CD4-positive, alpha-beta memory T cell (primary cell): ENCODE measurements at regions not wholly inside any gene's neighbourhood (a gene's known extent, or its start where the extent isn't known, plus 50 kb on each side); places are given as distances from the start of the nearest gene placed in this dataset.

ENCODE experiments used
- CTCF ChIA-PET: fragments of 350-600 bp; sonication (Branson Sonifier 250); formaldehyde crosslinking; loops from one replicate; lab custom pipeline; 2021; ENCODE audit warnings: inconsistent platforms; ENCODE audit not compliant: partially characterized antibody; lab: Charles Lee
- POLR2A ChIA-PET: fragments of 350-600 bp; sonication (Branson Sonifier 250); formaldehyde crosslinking; loops from one replicate; lab custom pipeline; 2021; ENCODE audit not compliant: partially characterized antibody; lab: Charles Lee
- DNase-seq, 5 donors: peaks; one replicate each; pipeline versions ENCODE4 v3.0.0 to v3.0.0-alpha.2; 2020 to 2022; ENCODE audit warnings: mixed read lengths in 1 of 5
- H3K27ac ChIP-seq: one replicate; pipeline ENCODE4 v1.7.0; 2013; ENCODE audit warnings: low read depth, low read length
- H3K27me3 ChIP-seq: 2 replicates; pipeline ENCODE4 v1.7.0; 2013; ENCODE audit warnings: mild to moderate bottlenecking, low read length, moderate library complexity; ENCODE audit not compliant: insufficient read depth
- H3K36me3 ChIP-seq: 2 replicates; pipeline ENCODE4 v1.7.0; 2013; ENCODE audit warnings: mild to moderate bottlenecking, low read length, moderate library complexity; ENCODE audit not compliant: insufficient read depth
- H3K4me1 ChIP-seq: 2 replicates; pipeline ENCODE4 v1.7.0; 2013; ENCODE audit warnings: mild to moderate bottlenecking, low read length, moderate library complexity; ENCODE audit not compliant: insufficient read depth
- H3K4me3 ChIP-seq, 2 donors: one replicate each; pipeline ENCODE4 v1.7.0; 2013; ENCODE audit warnings: low read length in 2 of 2, mild to moderate bottlenecking in 1 of 2
- H3K9me3 ChIP-seq, 2 donors: one replicate each; pipeline ENCODE4 v1.7.0; 2013; ENCODE audit warnings: low read length in 2 of 2, control low read depth in 1 of 2; ENCODE audit not compliant: control insufficient read depth in 1 of 2
- H3K27ac Mint-ChIP-seq, 7 donors: one replicate each; pipeline ENCODE4 v1.8.0; 2020 to 2021; ENCODE audit warnings: mixed read lengths in 7 of 7, mild to moderate bottlenecking in 6 of 7, inconsistent platforms in 3 of 7, moderate library complexity in 3 of 7
- H3K27me3 Mint-ChIP-seq, 2 donors: one replicate each; pipeline ENCODE4 v1.8.0; 2020 to 2021; ENCODE audit warnings: mixed read lengths in 2 of 2
- H3K36me3 Mint-ChIP-seq, 2 donors: one replicate each; pipeline ENCODE4 v1.8.0; 2020 to 2021; ENCODE audit warnings: mixed read lengths in 2 of 2, inconsistent platforms in 1 of 2, mild to moderate bottlenecking in 1 of 2
- H3K4me1 Mint-ChIP-seq, 4 donors: one replicate each; pipeline ENCODE4 v1.8.0; 2020 to 2021; ENCODE audit warnings: mixed read lengths in 4 of 4, mild to moderate bottlenecking in 1 of 4
- H3K4me3 Mint-ChIP-seq, 8 donors: one replicate each; pipeline ENCODE4 v1.8.0; 2020 to 2021; ENCODE audit warnings: mixed read lengths in 8 of 8, mild to moderate bottlenecking in 7 of 8, moderate library complexity in 6 of 8, inconsistent platforms in 3 of 8
- H3K9me3 Mint-ChIP-seq, 8 donors: one replicate each; pipeline ENCODE4 v1.8.0; 2020 to 2021; ENCODE audit warnings: mixed read lengths in 8 of 8, mild to moderate bottlenecking in 5 of 8, inconsistent platforms in 3 of 8, moderate library complexity in 1 of 8
- intact Hi-C: fragments of 100-400 bp; cut with micrococcal nuclease; formaldehyde crosslinking; loops from one replicate; pipeline ENCODE4 v1.15.1; 2023

DNA sequence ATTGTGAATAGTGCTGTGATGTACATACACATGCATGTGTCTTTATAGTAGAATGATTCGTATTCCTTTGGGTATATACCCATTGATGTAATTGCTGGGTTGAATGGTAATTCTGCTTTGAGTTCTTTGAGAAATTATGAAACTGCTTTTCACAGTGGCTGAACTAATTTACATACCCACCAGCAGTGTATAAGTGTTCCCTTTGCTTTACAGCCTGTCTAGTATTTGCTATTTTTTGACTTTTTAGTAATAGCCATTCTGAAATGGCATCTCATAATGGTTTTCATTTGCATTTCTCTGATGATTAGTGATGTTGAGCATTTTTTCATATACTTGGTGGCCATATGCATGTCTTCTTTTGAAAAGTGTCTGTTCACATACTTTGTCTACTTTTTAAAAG is 54.5 kb upstream of the FAM78B start:
- Mint-ChIP-seq H3K4me3 (no peak overlapping the region), H3K27ac (no peak overlapping the region), H3K36me3 (peaks cover 4 to 7% of the 10 kb centered on the region in 2 donors), H3K4me1 (no peaks in the 10 kb centered on the region), H3K9me3 (peaks cover 12 to 82% (median 44%) of the 10 kb centered on the region in 8 donors), H3K27me3 (peaks cover 3 to 4% of the 10 kb centered on the region in 2 donors)
- no peak overlapping the region for H3K27ac ChIP-seq
- ChIA-PET CTCF (no interaction called here), POLR2A (no interaction called here)
- H3K27me3 ChIP-seq = no peaks in the 10 kb centered on the region
- intact Hi-C loops = no loop called here
- H3K36me3 ChIP-seq = no peaks in the 10 kb centered on the region
- peaks cover 0 to 5% of the 10 kb centered on the region in 2 donors for H3K9me3 ChIP-seq
- no peaks in the 10 kb centered on the region for H3K4me1 ChIP-seq
- DNase-seq = no peak
- no peak overlapping the region for H3K4me3 ChIP-seq

DNA sequence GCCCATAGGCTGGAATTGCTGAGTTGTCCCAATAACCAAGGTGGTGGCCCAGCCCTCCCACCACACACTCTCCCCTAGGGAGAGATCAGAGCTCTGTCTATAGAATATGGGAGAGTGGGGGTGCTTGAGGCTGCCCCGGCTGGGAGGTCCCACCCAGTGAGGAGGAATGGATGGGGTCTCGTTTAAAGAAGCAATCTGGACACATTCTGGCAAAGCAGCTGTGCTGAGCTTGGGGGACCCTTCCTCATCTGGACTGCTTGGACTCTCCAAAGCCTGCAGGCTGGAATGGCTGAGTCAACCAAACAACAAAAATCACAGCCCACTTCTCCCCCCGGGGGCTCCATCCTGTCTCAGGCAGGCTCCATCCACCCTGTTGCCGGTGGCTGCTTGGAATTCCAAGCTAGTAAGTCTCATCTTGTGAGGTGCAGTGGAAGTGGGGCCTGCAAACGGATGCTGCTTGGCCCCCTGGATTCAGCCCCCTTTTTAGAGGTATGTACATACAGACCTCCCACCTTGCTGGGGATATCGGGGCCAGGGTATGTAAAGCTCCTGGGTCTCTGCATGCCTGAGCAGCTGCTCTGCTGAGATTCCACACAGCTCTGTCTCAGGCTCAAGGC is 67.1 kb upstream of the FAM78B start:
- H3K36me3 Mint-ChIP-seq = no peaks in the 10 kb centered on the region
- POLR2A ChIA-PET = no interaction called here
- CTCF ChIA-PET = no interaction called here
- no peak overlapping the region for H3K4me3 ChIP-seq
- H3K27ac Mint-ChIP-seq = peak overlapping the region in 1 of 7 donors; percentile 53
- H3K36me3 ChIP-seq = no peaks in the 10 kb centered on the region
- intact Hi-C loops = no loop called here
- H3K27ac ChIP-seq = no peak overlapping the region
- peaks cover 0 to 5% of the 10 kb centered on the region in 2 donors for H3K27me3 Mint-ChIP-seq
- H3K27me3 ChIP-seq = no peaks in the 10 kb centered on the region
- H3K4me1 ChIP-seq = no peaks in the 10 kb centered on the region
- H3K4me1 Mint-ChIP-seq = no peaks in the 10 kb centered on the region
- no peak for DNase-seq
- H3K9me3 Mint-ChIP-seq = peaks cover 7 to 39% (median 21%) of the 10 kb centered on the region in 8 donors
- no peak overlapping the region for H3K4me3 Mint-ChIP-seq
- no peaks in the 10 kb centered on the region for H3K9me3 ChIP-seq

DNA sequence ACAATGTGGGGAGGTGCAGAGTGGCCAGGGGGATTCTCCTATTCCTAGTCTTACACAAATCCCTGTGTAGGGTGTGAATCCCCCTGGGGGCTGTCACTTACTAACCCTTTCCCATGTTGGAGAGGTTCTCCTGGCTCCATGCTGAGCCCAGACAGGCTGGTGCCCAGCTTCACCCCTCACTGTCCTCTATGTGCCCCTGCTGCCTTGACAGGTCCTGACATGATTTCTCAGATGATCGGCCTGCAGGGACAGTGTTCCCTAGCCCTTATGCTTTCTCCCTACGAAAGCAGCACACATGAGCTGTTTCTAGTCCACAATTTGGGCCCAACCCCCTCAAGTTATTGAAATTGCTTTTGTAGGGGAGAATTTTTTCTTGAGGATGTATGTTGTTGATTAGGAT is 68.9 kb upstream of the FAM78B start:
- Mint-ChIP-seq H3K4me1 (no peaks in the 10 kb centered on the region), H3K36me3 (no peaks in the 10 kb centered on the region)
- intact Hi-C loops = no loop called here

DNA sequence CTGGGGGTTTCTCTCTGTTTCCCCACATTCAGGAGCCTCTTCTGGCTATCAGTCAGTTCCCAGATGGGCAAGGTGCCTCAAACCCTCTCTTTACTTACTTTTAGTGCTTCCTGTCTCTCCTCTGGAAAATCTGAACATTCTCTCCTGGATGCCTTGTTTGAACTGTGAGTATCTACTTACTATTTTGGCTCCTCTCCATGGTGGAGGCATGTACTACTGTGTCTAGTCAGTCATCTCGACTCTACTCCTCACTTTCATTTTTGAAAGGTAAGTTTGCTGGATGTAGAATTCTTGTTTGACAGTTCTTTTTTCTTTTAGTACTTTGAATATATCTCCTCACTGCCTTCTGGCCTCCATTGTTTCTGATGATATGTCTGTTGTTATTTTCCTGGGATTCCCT is 70.9 kb upstream of the FAM78B start:
- H3K9me3 Mint-ChIP-seq = peaks cover 0 to 10% (median 5%) of the 10 kb centered on the region in 8 donors
- intact Hi-C loops = no loop called here
- H3K27ac Mint-ChIP-seq = no peak overlapping the region
- DNase-seq = no peak
- no peaks in the 10 kb centered on the region for H3K4me1 Mint-ChIP-seq
- H3K4me3 Mint-ChIP-seq = no peak overlapping the region
- POLR2A ChIA-PET = no interaction called here
- no peaks in the 10 kb centered on the region for H3K36me3 Mint-ChIP-seq
- CTCF ChIA-PET = no interaction called here
- Histone ChIP-seq H3K36me3 (no peaks in the 10 kb centered on the region), H3K4me1 (no peaks in the 10 kb centered on the region), H3K4me3 (no peak overlapping the region), H3K27ac (no peak overlapping the region), H3K27me3 (no peaks in the 10 kb centered on the region), H3K9me3 (no peaks in the 10 kb centered on the region)
- peaks cover 0 to 2% of the 10 kb centered on the region in 2 donors for H3K27me3 Mint-ChIP-seq

More for the DNA sequence above, 68.9 kb upstream of the FAM78B start:
- Histone ChIP-seq H3K4me1 (no peaks in the 10 kb centered on the region), H3K4me3 (no peak overlapping the region), H3K36me3 (no peaks in the 10 kb centered on the region), H3K27ac (no peak overlapping the region), H3K9me3 (no peaks in the 10 kb centered on the region), H3K27me3 (no peaks in the 10 kb centered on the region)
- Mint-ChIP-seq H3K27me3 (peaks cover 0 to 5% of the 10 kb centered on the region in 2 donors), H3K4me3 (no peak overlapping the region), H3K9me3 (peaks cover 5 to 22% (median 13%) of the 10 kb centered on the region in 8 donors), H3K27ac (no peak overlapping the region)
- ChIA-PET POLR2A (no interaction called here), CTCF (no interaction called here)
- DNase-seq = no peak

DNA sequence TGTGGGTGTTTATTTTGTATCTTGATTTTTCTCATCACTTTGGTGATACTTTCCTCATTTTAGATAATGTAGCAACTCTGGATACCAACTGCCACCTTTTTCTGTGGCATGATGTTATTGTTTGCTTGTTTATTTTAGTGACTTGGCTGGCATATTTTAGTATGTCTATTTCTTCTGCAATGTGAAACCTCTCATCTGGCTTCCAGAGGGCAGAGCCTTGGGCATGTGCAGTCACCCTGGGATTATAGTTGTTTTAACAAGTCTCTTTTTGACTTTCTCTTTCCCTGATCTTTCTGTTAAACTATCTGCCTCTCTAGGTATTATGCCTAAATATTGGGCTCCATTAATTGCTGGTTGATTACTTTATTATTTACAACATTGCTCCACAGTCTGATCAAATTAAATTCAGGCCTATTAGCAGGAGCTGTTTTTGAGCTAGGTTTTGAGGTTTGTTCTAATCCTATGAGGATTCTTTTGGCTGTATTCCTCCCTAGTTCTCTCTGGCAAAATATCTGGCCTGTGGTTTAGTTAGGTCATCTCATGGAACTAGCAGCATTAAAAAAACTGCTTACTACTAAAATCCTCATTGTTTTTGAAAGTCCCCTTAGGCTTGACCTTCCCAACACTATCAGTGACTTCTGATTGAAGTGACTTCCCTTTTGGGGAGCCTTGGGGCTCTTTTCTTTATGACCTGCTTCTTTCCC is 86.4 kb upstream of the FAM78B start:
- no peaks in the 10 kb centered on the region for H3K9me3 ChIP-seq
- H3K36me3 Mint-ChIP-seq = peaks cover 0 to 3% of the 10 kb centered on the region in 2 donors
- H3K4me3 ChIP-seq = no peak overlapping the region
- H3K9me3 Mint-ChIP-seq = peaks cover 2 to 49% (median 22%) of the 10 kb centered on the region in 8 donors
- no peaks in the 10 kb centered on the region for H3K36me3 ChIP-seq
- H3K27ac Mint-ChIP-seq = no peak overlapping the region
- ChIA-PET POLR2A (no interaction called here), CTCF (no interaction called here)
- no peaks in the 10 kb centered on the region for H3K27me3 ChIP-seq
- intact Hi-C loops = no loop called here
- no peaks in the 10 kb centered on the region for H3K4me1 Mint-ChIP-seq
- H3K27me3 Mint-ChIP-seq = peaks cover 2 to 3% of the 10 kb centered on the region in 2 donors
- no peak overlapping the region for H3K27ac ChIP-seq
- no peak overlapping the region for H3K4me3 Mint-ChIP-seq
- no peak for DNase-seq
- no peaks in the 10 kb centered on the region for H3K4me1 ChIP-seq

DNA sequence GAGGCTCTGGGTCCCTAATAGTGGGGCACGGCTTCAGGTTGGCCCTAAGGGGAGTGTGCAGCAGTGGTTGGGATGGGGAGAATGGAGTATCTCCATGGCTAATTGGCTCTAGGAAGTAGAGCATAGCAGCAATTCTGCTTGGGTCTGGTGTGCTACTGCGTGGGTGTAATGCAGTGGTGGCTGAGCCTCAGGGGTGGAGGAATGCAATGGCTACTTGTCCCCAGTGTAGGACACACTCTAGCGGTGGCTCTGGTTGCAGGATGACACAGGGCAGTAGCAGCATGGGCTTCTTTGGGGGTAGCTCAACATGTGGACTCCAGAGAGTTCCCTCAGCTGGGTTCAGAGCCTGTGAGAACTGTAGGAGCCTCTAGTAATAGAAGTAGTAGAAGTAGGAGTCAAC is 91.2 kb upstream of the FAM78B start:
- H3K27me3 Mint-ChIP-seq = peaks cover 0 to 3% of the 10 kb centered on the region in 2 donors
- Histone ChIP-seq H3K4me3 (no peak overlapping the region), H3K27me3 (no peaks in the 10 kb centered on the region), H3K4me1 (no peaks in the 10 kb centered on the region), H3K9me3 (no peaks in the 10 kb centered on the region), H3K27ac (no peak overlapping the region), H3K36me3 (no peaks in the 10 kb centered on the region)
- H3K9me3 Mint-ChIP-seq = peaks cover 0 to 33% (median 9%) of the 10 kb centered on the region in 8 donors
- no peak for DNase-seq
- POLR2A ChIA-PET = no interaction called here
- H3K4me3 Mint-ChIP-seq = no peak overlapping the region
- H3K4me1 Mint-ChIP-seq = no peaks in the 10 kb centered on the region
- no peaks in the 10 kb centered on the region for H3K36me3 Mint-ChIP-seq
- intact Hi-C loops = no loop called here
- CTCF ChIA-PET = no interaction called here
- no peak overlapping the region for H3K27ac Mint-ChIP-seq

DNA sequence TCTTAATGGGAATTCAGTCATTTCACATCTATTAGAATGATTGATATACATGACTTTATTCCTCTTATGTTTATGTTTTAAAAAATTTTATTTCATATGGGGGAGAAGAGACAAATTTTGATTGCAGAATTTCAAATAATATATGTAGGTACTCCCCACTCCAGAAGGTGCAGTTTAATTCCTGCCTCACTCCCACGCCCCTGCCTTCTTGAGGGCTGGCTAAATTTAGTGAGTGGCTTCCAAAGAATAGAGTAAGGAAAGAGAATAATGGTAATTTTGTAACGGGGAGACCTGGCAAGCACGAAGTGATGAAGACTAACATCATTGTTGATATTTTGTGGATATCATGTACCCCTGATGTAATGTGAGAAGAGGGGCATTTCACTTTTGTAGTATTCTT is 94.7 kb upstream of the FAM78B start:
- Mint-ChIP-seq H3K9me3 (peaks cover 0 to 11% (median 5%) of the 10 kb centered on the region in 8 donors), H3K27ac (no peak overlapping the region), H3K36me3 (no peaks in the 10 kb centered on the region), H3K4me3 (no peak overlapping the region), H3K4me1 (no peaks in the 10 kb centered on the region), H3K27me3 (no peaks in the 10 kb centered on the region)
- Histone ChIP-seq H3K27ac (no peak overlapping the region), H3K4me3 (no peak overlapping the region), H3K27me3 (no peaks in the 10 kb centered on the region), H3K36me3 (no peaks in the 10 kb centered on the region), H3K4me1 (no peaks in the 10 kb centered on the region), H3K9me3 (no peaks in the 10 kb centered on the region)
- DNase-seq = no peak
- intact Hi-C loops = no loop called here
- ChIA-PET CTCF (no interaction called here), POLR2A (no interaction called here)
